NT2/D1 (cell line): ENCODE measurements at regions not wholly inside any gene's neighbourhood (a gene's known extent, or its start where the extent isn't known, plus 50 kb on each side); places are given as distances from the start of the nearest gene placed in this dataset.

ENCODE experiments used
- DNase-seq: peaks from one replicate; pipeline ENCODE4 v3.0.0-alpha.2; 2011; ENCODE audit warnings: low read depth, low spot score
- H3K27me3 ChIP-seq: 2 replicates; pipeline ENCODE4 v1.6.0; 2011; ENCODE audit warnings: mild to moderate bottlenecking; ENCODE audit not compliant: insufficient read length, insufficient read depth
- H3K36me3 ChIP-seq: 2 replicates; pipeline ENCODE4 v1.6.1; 2011; ENCODE audit warnings: mild to moderate bottlenecking, low read length, mixed read lengths; ENCODE audit not compliant: insufficient read depth, insufficient read length
- H3K4me1 ChIP-seq: 2 replicates; pipeline ENCODE4 v1.5.1; 2011; ENCODE audit not compliant: insufficient read depth, insufficient read length
- H3K4me3 ChIP-seq: 2 replicates; pipeline ENCODE4 v1.5.1; 2011; ENCODE audit warnings: low read depth; ENCODE audit not compliant: insufficient read length
- H3K9ac ChIP-seq: 2 replicates; pipeline ENCODE4 v1.6.0; 2011; ENCODE audit warnings: low read depth; ENCODE audit not compliant: insufficient read length
- H3K9me3 ChIP-seq: 2 replicates; pipeline ENCODE4 v1.5.1; 2011; ENCODE audit warnings: mild to moderate bottlenecking, low read length; ENCODE audit not compliant: insufficient read depth
- SUZ12 ChIP-seq: IDR thresholded peaks from 2 replicates; pipeline ENCODE4 v1.6.1; 2011; ENCODE audit not compliant: insufficient read length, insufficient read depth; ENCODE audit errors: extremely low read depth
- YY1 ChIP-seq: IDR thresholded peaks from 2 replicates; pipeline ENCODE4 v1.6.1; 2011; ENCODE audit not compliant: insufficient read length, insufficient read depth
- ZNF274 ChIP-seq: IDR thresholded peaks from 2 replicates; pipeline ENCODE4 v1.6.1; 2011; ENCODE audit warnings: mild to moderate bottlenecking, low read depth, low read length

- H3K36me3 ChIP-seq = no peaks in the 10 kb centered on the region
- DNase-seq = no peak
- H3K4me3 ChIP-seq = no peak overlapping the region
- H3K4me1 ChIP-seq = peaks cover 7% of the 10 kb centered on the region
- H3K27me3 ChIP-seq = no peaks in the 10 kb centered on the region
- H3K9ac ChIP-seq = no peak overlapping the region
- H3K9me3 ChIP-seq = no peaks in the 10 kb centered on the region; the same call in 1 of the 2 replicates
- TF ChIP-seq ZNF274 (no peak), YY1 (no peak), SUZ12 (no peak)
Measured at GRCh38 chr6:43937236-43938177, 167.5 kb downstream of the VEGFA start.

DNA sequence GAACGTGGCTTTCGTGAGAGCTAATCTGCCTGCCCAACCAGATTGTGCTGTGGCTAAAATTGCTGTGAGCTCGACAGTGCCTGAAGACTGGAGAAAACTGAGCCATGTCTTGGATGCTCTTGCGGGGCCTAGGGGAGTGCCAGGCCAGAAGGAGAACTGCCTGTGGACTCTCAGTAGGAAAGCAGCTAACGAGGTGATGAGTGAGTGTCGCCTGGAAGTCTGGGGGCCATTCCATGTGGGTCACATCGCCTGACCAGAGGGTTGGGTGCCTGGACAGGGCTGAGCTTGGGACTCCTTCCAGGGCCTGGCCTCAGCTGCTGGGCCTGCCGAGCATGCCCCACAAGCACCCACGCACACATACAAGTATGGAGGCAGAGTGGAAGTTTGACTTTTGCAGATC, 166.5 kb downstream of the VEGFA start:
- no peaks in the 10 kb centered on the region; the same call in 1 of the 2 replicates for H3K9me3 ChIP-seq
- H3K4me1 ChIP-seq = peaks cover 7% of the 10 kb centered on the region
- TF ChIP-seq YY1 (no peak), SUZ12 (no peak), ZNF274 (no peak)
- H3K36me3 ChIP-seq = no peaks in the 10 kb centered on the region
- H3K27me3 ChIP-seq = no peaks in the 10 kb centered on the region
- DNase-seq = no peak
- no peak overlapping the region for H3K9ac ChIP-seq
- no peak overlapping the region for H3K4me3 ChIP-seq

- Histone ChIP-seq H3K4me3 (no peak overlapping the region), H3K36me3 (no peaks in the 10 kb centered on the region), H3K9ac (no peak overlapping the region), H3K27me3 (no peaks in the 10 kb centered on the region), H3K4me1 (peaks cover 7% of the 10 kb centered on the region), H3K9me3 (no peaks in the 10 kb centered on the region; the same call in 1 of the 2 replicates)
- DNase-seq = no peak
- TF ChIP-seq ZNF274 = no peak
- TF ChIP-seq YY1 = no peak
- no peak for TF ChIP-seq SUZ12
Measured at GRCh38 chr6:43935921-43936439, 166.0 kb downstream of the VEGFA start.

DNA sequence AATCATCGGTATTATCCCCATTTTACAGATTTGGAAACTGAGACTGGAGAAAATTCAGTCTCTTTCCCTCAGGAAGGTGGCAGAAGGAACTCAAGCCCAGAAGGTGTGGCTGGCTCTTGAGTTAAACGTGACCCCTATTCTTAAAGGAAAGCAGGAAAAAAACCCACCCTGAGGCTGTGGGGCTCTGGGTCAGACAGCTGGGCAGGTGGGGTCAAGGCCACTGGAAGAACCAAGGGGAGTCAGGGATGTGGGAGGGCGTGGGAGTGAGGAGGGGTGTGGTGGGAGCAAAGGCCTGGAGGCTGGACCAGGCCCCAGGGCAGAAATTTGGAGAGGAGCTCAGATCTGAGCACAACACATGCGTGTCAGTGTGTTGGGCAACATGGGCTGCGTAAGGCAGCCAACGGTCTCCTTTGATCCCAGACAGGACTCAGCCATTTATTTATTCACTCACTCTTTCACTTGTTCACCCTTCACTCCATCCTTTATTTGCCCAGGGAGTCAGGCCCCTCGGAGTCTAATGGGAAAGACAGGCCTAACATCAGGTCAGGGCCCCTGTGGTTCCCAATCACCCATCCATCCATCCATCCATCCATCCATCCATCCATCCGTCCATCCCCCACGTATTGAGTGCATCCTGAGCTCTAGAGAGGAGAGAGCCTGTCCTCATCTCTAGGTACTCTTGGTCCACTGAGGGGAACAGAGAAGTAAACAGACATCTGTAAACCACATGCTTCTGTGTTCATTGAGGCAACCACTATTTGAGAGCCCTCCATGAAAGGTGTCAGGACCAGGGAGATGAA, 165.0 kb downstream of the VEGFA start:
- no peak for DNase-seq
- H3K36me3 ChIP-seq = no peaks in the 10 kb centered on the region
- H3K9ac ChIP-seq = no peak overlapping the region
- no peaks in the 10 kb centered on the region for H3K27me3 ChIP-seq
- H3K4me3 ChIP-seq = no peak overlapping the region
- H3K4me1 ChIP-seq = peaks cover 7% of the 10 kb centered on the region
- TF ChIP-seq ZNF274 = no peak
- no peak for TF ChIP-seq SUZ12
- TF ChIP-seq YY1 = no peak
- H3K9me3 ChIP-seq = no peaks in the 10 kb centered on the region; the same call in 1 of the 2 replicates

- Histone ChIP-seq H3K27me3 (no peaks in the 10 kb centered on the region), H3K36me3 (no peaks in the 10 kb centered on the region)
- TF ChIP-seq SUZ12 (no peak), ZNF274 (no peak), YY1 (no peak)
Measured at GRCh38 chr6:43934183-43934802, 164.3 kb downstream of the VEGFA start.

DNA sequence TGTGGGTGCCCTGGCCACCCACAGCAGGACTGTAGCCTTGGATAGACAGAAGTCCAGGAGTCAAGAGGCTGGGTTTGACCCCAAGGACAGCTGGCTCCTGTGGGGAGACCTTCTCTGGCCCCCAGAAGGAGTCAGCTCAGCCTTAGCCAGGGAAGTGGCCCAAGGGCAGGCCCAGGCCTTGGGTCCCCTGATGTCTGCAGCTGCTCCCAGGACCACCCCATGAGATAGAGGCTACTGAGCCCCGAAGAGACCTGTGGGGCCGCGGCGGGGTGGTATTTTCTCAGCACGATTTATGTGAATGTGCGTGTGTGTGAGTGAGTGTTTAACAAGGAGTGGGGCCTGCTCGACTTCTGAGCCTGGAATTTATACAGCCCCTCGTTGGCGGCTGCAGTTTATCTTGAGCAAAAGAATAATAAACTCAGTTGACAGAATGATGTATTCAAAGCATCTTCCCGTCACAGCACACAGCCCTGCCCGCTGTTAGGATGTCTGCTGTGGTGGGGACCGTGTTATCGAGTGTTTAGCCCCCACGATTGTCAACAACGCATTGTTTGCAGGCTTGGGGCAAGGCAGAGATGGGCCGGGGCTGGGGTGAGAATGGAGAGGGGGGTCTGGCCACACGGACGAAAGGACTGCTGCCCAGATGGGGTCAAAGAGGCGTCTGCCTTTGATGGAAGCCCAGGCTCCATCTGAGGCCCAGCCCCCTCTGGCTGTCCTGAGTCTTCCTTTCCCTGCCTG, 163.3 kb downstream of the VEGFA start:
- peak overlapping the region; percentile 4 for H3K9ac ChIP-seq
- H3K9me3 ChIP-seq = no peaks in the 10 kb centered on the region; the same call in 1 of the 2 replicates
- TF ChIP-seq SUZ12 = no peak
- TF ChIP-seq ZNF274 = no peak
- TF ChIP-seq YY1 = no peak
- H3K4me3 ChIP-seq = no peak overlapping the region
- no peaks in the 10 kb centered on the region for H3K36me3 ChIP-seq
- no peaks in the 10 kb centered on the region for H3K27me3 ChIP-seq
- DNase-seq = no peak
- H3K4me1 ChIP-seq = peaks cover 7% of the 10 kb centered on the region

More at GRCh38 chr6:43934183-43934802, 164.3 kb downstream of the VEGFA start:
- no peak for DNase-seq
- Histone ChIP-seq H3K9me3 (no peaks in the 10 kb centered on the region; the same call in 1 of the 2 replicates), H3K4me3 (no peak overlapping the region), H3K4me1 (peaks cover 7% of the 10 kb centered on the region), H3K9ac (no peak overlapping the region)
